Osteoblast (primary cell): ENCODE measurements at regions not wholly inside any gene's neighbourhood (a gene's known extent, or its start where the extent isn't known, plus 50 kb on each side); places are given as distances from the start of the nearest gene placed in this dataset.
"Not testable (repeated sequence)": the region's sequence is repeated elsewhere in the genome, so short reads cannot be mapped to it uniquely, and the experiment has no call there.

Source experiments
- DNase-seq: peaks from one replicate; pipeline ENCODE4 v3.0.0; 2011; ENCODE audit warnings: low spot score, mixed read lengths; ENCODE audit not compliant: insufficient read length; ENCODE audit errors: missing footprints
- H2AFZ ChIP-seq: 2 replicates; pipeline ENCODE4 v1.6.0; 2011; ENCODE audit warnings: mild to moderate bottlenecking, low read length
- H3K27ac ChIP-seq: 2 replicates; pipeline ENCODE4 v1.5.1; 2011; ENCODE audit warnings: mild to moderate bottlenecking, low read depth, low read length, moderate library complexity
- H3K27me3 ChIP-seq: 2 replicates; pipeline ENCODE4 v1.6.0; 2012; ENCODE audit warnings: mild to moderate bottlenecking, control low read depth, inconsistent platforms, low read length, moderate library complexity; ENCODE audit not compliant: insufficient read depth
- H3K36me3 ChIP-seq: 2 replicates; pipeline ENCODE4 v1.5.1; 2011; ENCODE audit warnings: mild to moderate bottlenecking, low read length, control low read depth, moderate library complexity; ENCODE audit not compliant: insufficient read depth
- H3K4me1 ChIP-seq: 2 replicates; pipeline ENCODE4 v1.5.1; 2011; ENCODE audit warnings: mild to moderate bottlenecking, low read length, control low read depth, moderate library complexity; ENCODE audit not compliant: insufficient read depth
- H3K4me2 ChIP-seq: 2 replicates; pipeline ENCODE4 v1.6.0; 2011; ENCODE audit warnings: mild to moderate bottlenecking, low read length; ENCODE audit not compliant: insufficient read depth
- H3K4me3 ChIP-seq: fragments of 200-600 bp; sonication (generic); 3 replicates; pipeline ENCODE4 v1.5.1; 2012; ENCODE audit warnings: mild to moderate bottlenecking, low read length, inconsistent platforms; ENCODE audit not compliant: insufficient read depth
- H3K79me2 ChIP-seq: 2 replicates; pipeline ENCODE4 v1.6.0; 2012; ENCODE audit warnings: mild to moderate bottlenecking, low read length, control low read depth, inconsistent platforms; ENCODE audit not compliant: insufficient read depth
- H3K9me3 ChIP-seq: 2 replicates; pipeline ENCODE4 v1.5.1; 2011; ENCODE audit warnings: low read depth, low read length, control low read depth
- H4K20me1 ChIP-seq: 2 replicates; pipeline ENCODE4 v1.6.0; 2012; ENCODE audit warnings: mild to moderate bottlenecking, low read length, control low read depth; ENCODE audit not compliant: insufficient read depth
- CTCF ChIP-seq: IDR thresholded peaks from 2 replicates; pipeline ENCODE4 v1.5.1; 2011; ENCODE audit warnings: mild to moderate bottlenecking, low read depth, low read length, moderate library complexity; ENCODE audit errors: extremely low read depth

DNA sequence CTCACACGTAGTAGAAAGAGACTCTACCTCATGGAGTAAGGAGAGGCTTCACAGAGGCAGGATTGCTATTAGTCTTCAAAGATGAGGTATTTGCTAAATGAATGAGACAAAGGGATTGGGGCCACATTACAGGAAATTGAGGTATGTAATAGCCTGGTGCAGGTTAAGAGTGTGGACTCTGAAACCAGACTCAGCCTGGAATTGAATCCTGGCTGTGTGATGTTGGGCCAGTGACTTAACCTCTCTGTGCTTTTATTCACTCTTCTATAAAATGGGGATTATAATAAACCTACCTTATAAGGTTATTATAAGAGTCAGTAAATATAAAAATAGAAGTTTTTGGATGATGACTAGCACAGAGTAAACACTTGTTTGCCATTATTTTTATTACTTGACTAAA lies 64.7 kb upstream of the ATRNL1 start:
- Histone ChIP-seq H3K9me3 (no peaks in the 10 kb centered on the region), H3K4me2 (no peak overlapping the region)

GRCh38 chr10:115029452-115030375 lies 63.5 kb upstream of the ATRNL1 start:
- no peaks in the 10 kb centered on the region for H3K79me2 ChIP-seq

More for the DNA sequence above, 64.7 kb upstream of the ATRNL1 start:
- Histone ChIP-seq H3K79me2 (no peaks in the 10 kb centered on the region), H3K27me3 (peaks cover 8% of the 10 kb centered on the region), H3K4me3 (no peak overlapping the region), H3K27ac (no peak overlapping the region), H3K4me1 (no peaks in the 10 kb centered on the region), H2AFZ (no peak overlapping the region), H3K36me3 (no peaks in the 10 kb centered on the region), H4K20me1 (no peaks in the 10 kb centered on the region)
- no peak for TF ChIP-seq CTCF
- DNase-seq: no peak

DNA sequence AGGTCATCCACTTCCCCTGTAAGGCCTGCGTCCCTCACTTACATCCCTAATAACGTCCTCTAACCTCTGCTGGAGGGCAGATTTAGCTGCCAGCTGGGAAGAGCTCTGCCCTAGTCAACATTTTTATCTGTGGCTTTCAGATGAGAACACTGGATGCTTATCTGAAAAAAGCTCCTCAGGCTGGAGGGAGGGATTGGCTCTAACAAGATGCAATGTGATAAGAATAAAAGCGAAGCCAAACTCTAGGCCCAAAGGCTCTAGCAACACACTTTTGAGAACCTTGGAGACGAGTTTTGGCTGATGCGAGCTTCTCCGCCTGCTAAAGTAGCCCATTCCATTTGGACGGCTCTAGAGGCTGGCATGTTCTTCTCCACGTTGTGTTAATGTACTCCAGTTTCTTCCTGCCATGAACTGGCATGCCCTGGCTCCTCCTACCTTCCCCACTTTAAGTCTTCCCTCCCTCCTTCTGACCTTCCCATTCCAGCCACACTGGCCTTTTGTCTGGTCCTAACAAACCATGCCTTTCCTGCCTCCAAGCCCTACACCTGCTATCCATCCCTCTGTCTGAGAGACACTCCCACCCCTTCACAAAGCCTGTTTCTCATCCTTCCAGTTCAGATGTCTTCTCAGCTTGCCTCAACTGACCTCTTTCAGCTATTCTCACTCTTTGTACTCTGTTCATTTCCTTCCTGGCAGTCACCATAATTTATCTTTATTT lies 62.5 kb upstream of the ATRNL1 start:
- no peak for DNase-seq
- TF ChIP-seq CTCF: no peak

More at GRCh38 chr10:115029452-115030375, 63.5 kb upstream of the ATRNL1 start:
- Histone ChIP-seq H3K36me3 (no peaks in the 10 kb centered on the region), H3K27me3 (peaks cover 7% of the 10 kb centered on the region), H3K9me3 (no peaks in the 10 kb centered on the region), H3K4me2 (no peak overlapping the region), H4K20me1 (no peaks in the 10 kb centered on the region), H3K4me3 (no peak overlapping the region), H3K4me1 (no peaks in the 10 kb centered on the region), H3K27ac (no peak overlapping the region), H2AFZ (no peak overlapping the region)
- TF ChIP-seq CTCF: no peak
- no peak for DNase-seq

GRCh38 chr10:115033898-115034297 lies 59.3 kb upstream of the ATRNL1 start:
- Histone ChIP-seq H4K20me1 (no peaks in the 10 kb centered on the region), H3K36me3 (no peaks in the 10 kb centered on the region), H3K4me1 (no peaks in the 10 kb centered on the region), H3K4me3 (no peak overlapping the region), H3K27ac (no peak overlapping the region), H3K79me2 (no peaks in the 10 kb centered on the region), H3K27me3 (no peaks in the 10 kb centered on the region), H3K9me3 (no peaks in the 10 kb centered on the region), H2AFZ (no peak overlapping the region), H3K4me2 (no peak overlapping the region)
- TF ChIP-seq CTCF: no peak
- peak; percentile 3 for DNase-seq

More for the DNA sequence above, 62.5 kb upstream of the ATRNL1 start:
- no peaks in the 10 kb centered on the region for H3K36me3 ChIP-seq
- H3K4me2 ChIP-seq: no peak overlapping the region
- H3K27me3 ChIP-seq: peaks cover 7% of the 10 kb centered on the region
- no peaks in the 10 kb centered on the region for H3K4me1 ChIP-seq
- H3K79me2 ChIP-seq: no peaks in the 10 kb centered on the region
- H4K20me1 ChIP-seq: no peaks in the 10 kb centered on the region
- no peaks in the 10 kb centered on the region for H3K9me3 ChIP-seq
- no peak overlapping the region for H3K4me3 ChIP-seq
- no peak overlapping the region for H3K27ac ChIP-seq
- H2AFZ ChIP-seq: no peak overlapping the region

DNA sequence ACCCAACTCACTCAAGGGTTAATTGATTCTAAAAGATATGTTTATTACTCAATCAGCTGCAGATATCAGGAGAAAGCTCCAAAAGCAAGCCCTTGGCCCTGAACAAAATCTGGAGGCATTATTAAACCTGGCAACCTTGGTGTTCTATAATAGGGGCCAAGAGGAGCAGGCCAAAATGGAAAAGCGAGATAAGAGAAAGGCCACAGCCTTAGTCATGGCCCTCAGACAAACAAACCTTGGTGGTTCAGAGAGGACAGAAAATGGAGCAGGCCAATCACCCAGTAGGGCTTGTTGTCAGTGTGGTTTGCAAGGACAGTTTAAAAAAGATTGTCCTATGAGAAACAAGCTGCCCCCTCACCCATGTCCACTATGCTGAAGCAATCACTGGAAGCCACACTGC lies 53.4 kb upstream of the ATRNL1 start:
- H3K79me2 ChIP-seq, DNase-seq, H3K4me2 ChIP-seq, H3K36me3 ChIP-seq, H3K27me3 ChIP-seq, H3K27ac ChIP-seq, H2AFZ ChIP-seq, H3K4me3 ChIP-seq, H4K20me1 ChIP-seq, H3K9me3 ChIP-seq, H3K4me1 ChIP-seq: not testable (repeated sequence)
